SK-N-MC (cell line): ENCODE measurements at regions not wholly inside any gene's neighbourhood (a gene's known extent, or its start where the extent isn't known, plus 50 kb on each side); places are given as distances from the start of the nearest gene placed in this dataset.
A peak's percentile ranks its signal among the peaks of the same experiment; 100 is the strongest.

Experiments used
- DNase-seq: peaks from one replicate; pipeline ENCODE4 v3.0.0-alpha.2; 2011; ENCODE audit warnings: low read depth, low spot score
- H3K27ac ChIP-seq: fragments of 200-600 bp; sonication (generic); 2 replicates; pipeline ENCODE4 v1.5.1; 2016; ENCODE audit warnings: mixed run types
- H3K36me3 ChIP-seq: fragments of 200-600 bp; sonication (generic); 2 replicates; pipeline ENCODE4 v1.6.1; 2017; ENCODE audit warnings: antibody characterized with exemption, low read length, mixed read lengths; ENCODE audit not compliant: insufficient read depth
- H3K4me3 ChIP-seq: fragments of 200-600 bp; sonication (generic); 2 replicates; pipeline ENCODE4 v1.5.1; 2016
- H3K9ac ChIP-seq: fragments of 200-600 bp; sonication (generic); 2 replicates; pipeline ENCODE4 v1.8.0; 2017; ENCODE audit warnings: mixed run types, mixed read lengths; ENCODE audit not compliant: insufficient read length
- H3K9me3 ChIP-seq: fragments of 200-600 bp; sonication (generic); 2 replicates; pipeline ENCODE4 v1.6.1; 2017; ENCODE audit warnings: low read depth, mild to moderate bottlenecking, antibody characterized with exemption, low read length, moderate library complexity, mixed read lengths
- EZH2 ChIP-seq: fragments of 200-600 bp; sonication (generic); IDR thresholded peaks from one replicate; pipeline ENCODE4 v1.6.1; 2017; ENCODE audit warnings: antibody characterized with exemption
- FOXP2 ChIP-seq: optimal IDR thresholded peaks from 2 replicates; pipeline ENCODE3; 2011; ENCODE audit warnings: mild to moderate bottlenecking, moderate library complexity; ENCODE audit not compliant: insufficient read depth; ENCODE audit errors: extremely low read length, control extremely low read depth
- POLR2AphosphoS5 ChIP-seq: IDR thresholded peaks from 2 replicates; pipeline ENCODE4 v1.6.1; 2012; ENCODE audit warnings: mild to moderate bottlenecking, low read depth, low read length, borderline replicate concordance

DNA sequence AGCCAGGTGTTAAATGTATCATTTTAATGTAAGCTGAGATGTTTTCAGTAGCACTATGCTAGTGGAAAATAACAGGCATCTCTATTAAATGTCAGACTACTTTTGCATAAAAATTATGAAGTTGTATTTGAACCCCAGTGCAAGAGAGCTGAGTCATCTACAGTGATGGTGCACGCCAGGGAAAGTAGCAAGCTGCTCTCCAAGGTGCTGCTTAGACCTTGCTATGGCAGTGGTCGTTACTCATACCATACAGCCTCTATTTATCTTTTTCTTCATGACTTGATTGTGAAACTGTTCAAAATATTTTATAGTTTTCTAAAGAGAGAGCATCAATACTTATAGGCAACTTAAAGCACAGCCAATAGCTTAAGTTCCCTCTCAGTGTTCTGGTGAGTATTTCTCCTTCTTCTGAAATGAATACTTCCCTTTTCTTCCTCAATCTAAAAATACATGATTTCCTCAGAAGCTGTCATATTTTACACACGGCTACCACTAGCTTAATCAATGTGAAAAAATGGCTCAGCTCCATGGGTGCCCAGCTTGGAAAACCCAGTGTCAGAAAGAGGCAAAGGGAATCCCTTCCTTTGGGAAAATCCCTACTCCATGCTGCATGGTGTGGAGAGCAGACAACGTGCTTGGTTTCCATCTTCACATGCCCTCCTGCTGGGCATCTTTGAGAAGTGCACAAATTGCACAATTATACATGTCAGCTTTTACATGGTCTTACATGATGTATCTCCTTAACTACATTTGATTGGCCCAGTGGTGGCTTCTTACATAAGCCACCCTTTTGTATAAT lies 105.6 kb downstream of the ELOVL4 start:
- no peak for DNase-seq
- no peak overlapping the region for H3K9ac ChIP-seq
- H3K27ac ChIP-seq, result no peak overlapping the region
- H3K4me3 ChIP-seq, result no peak overlapping the region
- H3K9me3 ChIP-seq, result no peaks in the 10 kb centered on the region
- no peaks in the 10 kb centered on the region for H3K36me3 ChIP-seq
- no peak for TF ChIP-seq POLR2AphosphoS5
- no peak for TF ChIP-seq EZH2
- no peak for TF ChIP-seq FOXP2

GRCh38 chr6:79838851-79839250 lies 108.5 kb downstream of the ELOVL4 start:
- H3K4me3 ChIP-seq, result no peak overlapping the region
- no peak overlapping the region for H3K9ac ChIP-seq
- no peak overlapping the region for H3K27ac ChIP-seq
- H3K36me3 ChIP-seq, result no peaks in the 10 kb centered on the region
- TF ChIP-seq EZH2 (no peak), POLR2AphosphoS5 (no peak), FOXP2 (no peak)
- no peaks in the 10 kb centered on the region; the same call in 1 of the 2 replicates for H3K9me3 ChIP-seq
- DNase-seq, result no peak

- TF ChIP-seq EZH2, result no peak
- TF ChIP-seq FOXP2, result no peak
- no peak for TF ChIP-seq POLR2AphosphoS5
- no peaks in the 10 kb centered on the region for H3K36me3 ChIP-seq
- no peak for DNase-seq
- peak overlapping the region; percentile 88 for H3K27ac ChIP-seq
- H3K9ac ChIP-seq, result no peak overlapping the region
- peak overlapping the region; percentile 42 for H3K4me3 ChIP-seq
- no peaks in the 10 kb centered on the region; the same call in 1 of the 2 replicates for H3K9me3 ChIP-seq
Measured at GRCh38 chr6:79833964-79834284, 113.4 kb downstream of the ELOVL4 start.

DNA sequence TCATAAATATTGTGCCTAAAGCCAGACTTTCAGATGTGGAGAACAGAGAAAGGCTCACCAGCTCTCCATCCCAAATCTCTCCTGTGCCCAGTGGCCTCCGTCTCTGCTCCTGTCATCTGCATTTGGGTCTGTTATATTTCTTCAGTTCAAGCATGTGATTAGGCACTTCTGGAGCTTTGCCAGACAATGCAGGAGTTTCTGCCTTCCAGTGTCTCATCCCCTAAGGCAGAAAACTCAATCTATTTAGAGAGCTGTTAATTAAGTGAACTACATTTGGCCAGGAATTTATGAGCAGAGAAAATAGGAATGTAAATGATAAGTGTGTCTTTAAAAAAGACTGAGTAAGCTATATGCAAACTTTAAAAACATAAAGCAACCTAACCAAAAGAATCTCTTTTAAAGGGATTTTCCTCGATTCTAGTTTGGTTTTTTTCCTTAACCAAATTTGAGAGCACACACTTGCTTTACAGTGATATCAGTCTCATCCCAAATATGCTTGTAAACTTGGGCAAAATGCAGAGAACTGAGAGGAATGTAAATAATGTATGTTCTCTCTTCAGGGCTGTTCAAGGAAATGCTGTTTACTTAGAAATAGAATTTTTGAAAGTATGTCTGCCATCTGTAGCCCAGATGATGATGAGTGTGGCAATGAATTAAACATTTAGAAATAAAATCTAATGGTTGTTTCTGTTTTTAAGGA lies 113.9 kb downstream of the ELOVL4 start:
- TF ChIP-seq EZH2, result no peak
- peak; percentile 72; the same call in 1 of the 2 replicates for TF ChIP-seq POLR2AphosphoS5
- TF ChIP-seq FOXP2, result no peak
- DNase-seq, result peak; percentile 95
- Histone ChIP-seq H3K27ac (peak overlapping the region; percentile 88), H3K4me3 (peak overlapping the region; percentile 42), H3K36me3 (no peaks in the 10 kb centered on the region), H3K9me3 (no peaks in the 10 kb centered on the region; the same call in 1 of the 2 replicates), H3K9ac (no peak overlapping the region)

DNA sequence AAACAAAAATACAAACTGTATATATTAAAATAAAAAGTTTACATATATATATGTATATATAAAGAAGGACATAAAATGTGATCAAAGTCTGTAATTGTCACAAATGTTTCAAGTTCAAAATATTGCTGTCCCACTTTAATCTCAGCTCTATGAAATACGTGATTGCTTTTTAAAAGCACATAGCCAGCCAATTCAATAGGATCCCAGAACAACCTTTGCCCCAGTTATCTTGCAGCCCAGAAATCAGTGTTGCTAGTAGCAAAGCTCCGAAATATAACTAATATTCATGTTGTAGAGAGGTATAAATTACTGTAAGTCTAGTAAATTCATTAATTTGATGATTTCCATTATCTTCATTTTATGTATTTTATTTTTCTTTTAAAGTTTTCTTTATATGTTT lies 114.6 kb downstream of the ELOVL4 start:
- DNase-seq, result no peak
- no peak overlapping the region for H3K9ac ChIP-seq
- H3K36me3 ChIP-seq, result no peaks in the 10 kb centered on the region
- H3K9me3 ChIP-seq, result no peaks in the 10 kb centered on the region; the same call in 1 of the 2 replicates
- H3K4me3 ChIP-seq, result peak overlapping the region; percentile 42
- peak overlapping the region; percentile 88 for H3K27ac ChIP-seq
- no peak for TF ChIP-seq EZH2
- no peak for TF ChIP-seq FOXP2
- TF ChIP-seq POLR2AphosphoS5, result no peak

- no peaks in the 10 kb centered on the region for H3K36me3 ChIP-seq
- no peak for TF ChIP-seq FOXP2
- no peak for TF ChIP-seq POLR2AphosphoS5
- no peak for TF ChIP-seq EZH2
- no peak overlapping the region for H3K9ac ChIP-seq
- no peak overlapping the region for H3K27ac ChIP-seq
- no peaks in the 10 kb centered on the region for H3K9me3 ChIP-seq
- H3K4me3 ChIP-seq, result no peak overlapping the region
- DNase-seq, result no peak
Measured at GRCh38 chr6:79824202-79824601, 123.2 kb downstream of the ELOVL4 start.

DNA sequence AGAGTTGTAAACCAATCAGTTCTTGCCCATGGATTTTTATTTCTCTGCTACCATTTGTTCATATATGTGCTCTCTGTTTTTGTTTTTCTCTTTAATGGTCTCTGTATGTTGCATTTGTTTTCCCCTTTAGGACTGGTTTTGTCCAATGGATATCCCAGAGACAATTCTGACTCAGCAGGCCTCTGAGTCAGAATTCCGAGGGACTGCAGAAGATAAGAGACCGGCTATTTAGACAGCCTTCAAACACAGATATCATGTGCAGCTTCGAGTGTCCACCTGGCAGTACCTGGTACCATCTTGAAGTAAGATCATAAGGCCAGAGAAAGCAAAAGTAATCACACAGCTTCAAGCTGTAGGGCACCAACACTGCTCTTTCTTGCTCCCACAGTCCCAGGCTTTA lies 125.5 kb downstream of the ELOVL4 start:
- Histone ChIP-seq H3K36me3 (no peaks in the 10 kb centered on the region), H3K9me3 (no peaks in the 10 kb centered on the region), H3K4me3 (no peak overlapping the region), H3K9ac (no peak overlapping the region), H3K27ac (no peak overlapping the region)
- TF ChIP-seq EZH2, result no peak
- no peak for DNase-seq

- TF ChIP-seq POLR2AphosphoS5 (no peak), FOXP2 (no peak), EZH2 (no peak)
- no peaks in the 10 kb centered on the region for H3K9me3 ChIP-seq
- no peak overlapping the region for H3K4me3 ChIP-seq
- H3K36me3 ChIP-seq, result no peaks in the 10 kb centered on the region
- H3K9ac ChIP-seq, result no peak overlapping the region
- DNase-seq, result no peak
- H3K27ac ChIP-seq, result no peak overlapping the region
Measured at GRCh38 chr6:79818471-79818870, 128.9 kb downstream of the ELOVL4 start.
